HG03159 (cell line): ENCODE measurements at regions not wholly inside any gene's neighbourhood (a gene's known extent, or its start where the extent isn't known, plus 50 kb on each side); places are given as distances from the start of the nearest gene placed in this dataset.

Experiments
- ATAC-seq: cut with Tn5 transposase; IDR thresholded peaks from one replicate; pipeline ENCODE4 v1.9.1; 2021; ENCODE audit warnings: mild to moderate bottlenecking, moderate library complexity; ENCODE audit not compliant: unreplicated experiment

- ATAC-seq, result no peak
Measured at GRCh38 chr9:78491402-78491801, 194.5 kb downstream of the PSAT1 start.

- no peak for ATAC-seq
Measured at GRCh38 chr9:78493166-78493742, 196.3 kb downstream of the PSAT1 start.

GRCh38 chr9:78502566-78502965 is 205.6 kb downstream of the PSAT1 start:
- ATAC-seq, result no peak

- ATAC-seq, result no peak
Measured at GRCh38 chr9:78505546-78505945, 208.6 kb downstream of the PSAT1 start.

GRCh38 chr9:78507037-78507436 is 210.1 kb downstream of the PSAT1 start:
- no peak for ATAC-seq

GRCh38 chr9:78510035-78510434 is 213.1 kb downstream of the PSAT1 start:
- no peak for ATAC-seq

- ATAC-seq, result no peak
Measured at GRCh38 chr9:78515108-78515507, 218.2 kb downstream of the PSAT1 start.

- no peak for ATAC-seq
Measured at GRCh38 chr9:78519786-78520185, 222.9 kb downstream of the PSAT1 start.

- ATAC-seq, result no peak
Measured at GRCh38 chr9:78521680-78522079, 224.8 kb downstream of the PSAT1 start.

- ATAC-seq, result no peak
Measured at GRCh38 chr9:78525986-78526560, 229.1 kb downstream of the PSAT1 start.

- ATAC-seq, result no peak
Measured at GRCh38 chr9:78533500-78533899, 236.6 kb downstream of the PSAT1 start.

GRCh38 chr9:78539188-78539587 is 242.3 kb downstream of the PSAT1 start:
- no peak for ATAC-seq

- ATAC-seq, result no peak
Measured at GRCh38 chr9:78539904-78540303, 243.0 kb downstream of the PSAT1 start.

- ATAC-seq, result no peak
Measured at GRCh38 chr9:78541868-78542443, 245.0 kb downstream of the PSAT1 start.

GRCh38 chr9:78542491-78543181 is 245.7 kb downstream of the PSAT1 start:
- no peak for ATAC-seq

GRCh38 chr9:78543353-78543752 is 246.4 kb downstream of the PSAT1 start:
- ATAC-seq, result no peak

- ATAC-seq, result no peak
Measured at GRCh38 chr9:78544230-78544629, 247.3 kb downstream of the PSAT1 start.

GRCh38 chr9:78547831-78548230 is 250.9 kb downstream of the PSAT1 start:
- no peak for ATAC-seq

GRCh38 chr9:78548670-78549069 is 251.7 kb downstream of the PSAT1 start:
- ATAC-seq, result no peak

GRCh38 chr9:78549711-78550110 is 252.8 kb downstream of the PSAT1 start:
- no peak for ATAC-seq

- no peak for ATAC-seq
Measured at GRCh38 chr9:78552802-78553201, 255.9 kb downstream of the PSAT1 start.

- no peak for ATAC-seq
Measured at GRCh38 chr9:78557540-78557939, 260.6 kb downstream of the PSAT1 start.
